ENCODE measurements at regions not wholly inside any gene's neighbourhood (a gene's known extent, or its start where the extent isn't known, plus 50 kb on each side); places are given as distances from the start of the nearest gene placed in this dataset.

DNA sequence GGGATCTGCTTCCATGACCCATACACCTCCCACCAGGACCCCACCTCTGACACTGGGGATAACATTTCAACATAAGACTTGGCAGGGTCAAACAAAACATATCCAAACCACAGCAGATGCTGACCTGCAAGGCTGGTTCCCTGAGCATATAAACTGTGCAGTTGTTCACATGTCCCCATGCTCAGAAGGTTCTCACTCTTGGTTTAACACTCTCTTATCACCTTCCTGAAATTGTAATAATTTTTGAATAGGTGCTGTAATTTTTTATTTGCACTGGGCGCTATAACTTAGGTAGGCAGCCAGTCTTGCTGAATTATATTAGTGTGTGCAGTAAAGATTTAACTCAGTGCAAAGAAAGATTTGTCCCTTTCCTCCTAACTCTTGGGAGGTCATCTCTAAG is 824.8 kb upstream of the SOX9 start (continued):
- TF ChIP-seq, protein P1, sequence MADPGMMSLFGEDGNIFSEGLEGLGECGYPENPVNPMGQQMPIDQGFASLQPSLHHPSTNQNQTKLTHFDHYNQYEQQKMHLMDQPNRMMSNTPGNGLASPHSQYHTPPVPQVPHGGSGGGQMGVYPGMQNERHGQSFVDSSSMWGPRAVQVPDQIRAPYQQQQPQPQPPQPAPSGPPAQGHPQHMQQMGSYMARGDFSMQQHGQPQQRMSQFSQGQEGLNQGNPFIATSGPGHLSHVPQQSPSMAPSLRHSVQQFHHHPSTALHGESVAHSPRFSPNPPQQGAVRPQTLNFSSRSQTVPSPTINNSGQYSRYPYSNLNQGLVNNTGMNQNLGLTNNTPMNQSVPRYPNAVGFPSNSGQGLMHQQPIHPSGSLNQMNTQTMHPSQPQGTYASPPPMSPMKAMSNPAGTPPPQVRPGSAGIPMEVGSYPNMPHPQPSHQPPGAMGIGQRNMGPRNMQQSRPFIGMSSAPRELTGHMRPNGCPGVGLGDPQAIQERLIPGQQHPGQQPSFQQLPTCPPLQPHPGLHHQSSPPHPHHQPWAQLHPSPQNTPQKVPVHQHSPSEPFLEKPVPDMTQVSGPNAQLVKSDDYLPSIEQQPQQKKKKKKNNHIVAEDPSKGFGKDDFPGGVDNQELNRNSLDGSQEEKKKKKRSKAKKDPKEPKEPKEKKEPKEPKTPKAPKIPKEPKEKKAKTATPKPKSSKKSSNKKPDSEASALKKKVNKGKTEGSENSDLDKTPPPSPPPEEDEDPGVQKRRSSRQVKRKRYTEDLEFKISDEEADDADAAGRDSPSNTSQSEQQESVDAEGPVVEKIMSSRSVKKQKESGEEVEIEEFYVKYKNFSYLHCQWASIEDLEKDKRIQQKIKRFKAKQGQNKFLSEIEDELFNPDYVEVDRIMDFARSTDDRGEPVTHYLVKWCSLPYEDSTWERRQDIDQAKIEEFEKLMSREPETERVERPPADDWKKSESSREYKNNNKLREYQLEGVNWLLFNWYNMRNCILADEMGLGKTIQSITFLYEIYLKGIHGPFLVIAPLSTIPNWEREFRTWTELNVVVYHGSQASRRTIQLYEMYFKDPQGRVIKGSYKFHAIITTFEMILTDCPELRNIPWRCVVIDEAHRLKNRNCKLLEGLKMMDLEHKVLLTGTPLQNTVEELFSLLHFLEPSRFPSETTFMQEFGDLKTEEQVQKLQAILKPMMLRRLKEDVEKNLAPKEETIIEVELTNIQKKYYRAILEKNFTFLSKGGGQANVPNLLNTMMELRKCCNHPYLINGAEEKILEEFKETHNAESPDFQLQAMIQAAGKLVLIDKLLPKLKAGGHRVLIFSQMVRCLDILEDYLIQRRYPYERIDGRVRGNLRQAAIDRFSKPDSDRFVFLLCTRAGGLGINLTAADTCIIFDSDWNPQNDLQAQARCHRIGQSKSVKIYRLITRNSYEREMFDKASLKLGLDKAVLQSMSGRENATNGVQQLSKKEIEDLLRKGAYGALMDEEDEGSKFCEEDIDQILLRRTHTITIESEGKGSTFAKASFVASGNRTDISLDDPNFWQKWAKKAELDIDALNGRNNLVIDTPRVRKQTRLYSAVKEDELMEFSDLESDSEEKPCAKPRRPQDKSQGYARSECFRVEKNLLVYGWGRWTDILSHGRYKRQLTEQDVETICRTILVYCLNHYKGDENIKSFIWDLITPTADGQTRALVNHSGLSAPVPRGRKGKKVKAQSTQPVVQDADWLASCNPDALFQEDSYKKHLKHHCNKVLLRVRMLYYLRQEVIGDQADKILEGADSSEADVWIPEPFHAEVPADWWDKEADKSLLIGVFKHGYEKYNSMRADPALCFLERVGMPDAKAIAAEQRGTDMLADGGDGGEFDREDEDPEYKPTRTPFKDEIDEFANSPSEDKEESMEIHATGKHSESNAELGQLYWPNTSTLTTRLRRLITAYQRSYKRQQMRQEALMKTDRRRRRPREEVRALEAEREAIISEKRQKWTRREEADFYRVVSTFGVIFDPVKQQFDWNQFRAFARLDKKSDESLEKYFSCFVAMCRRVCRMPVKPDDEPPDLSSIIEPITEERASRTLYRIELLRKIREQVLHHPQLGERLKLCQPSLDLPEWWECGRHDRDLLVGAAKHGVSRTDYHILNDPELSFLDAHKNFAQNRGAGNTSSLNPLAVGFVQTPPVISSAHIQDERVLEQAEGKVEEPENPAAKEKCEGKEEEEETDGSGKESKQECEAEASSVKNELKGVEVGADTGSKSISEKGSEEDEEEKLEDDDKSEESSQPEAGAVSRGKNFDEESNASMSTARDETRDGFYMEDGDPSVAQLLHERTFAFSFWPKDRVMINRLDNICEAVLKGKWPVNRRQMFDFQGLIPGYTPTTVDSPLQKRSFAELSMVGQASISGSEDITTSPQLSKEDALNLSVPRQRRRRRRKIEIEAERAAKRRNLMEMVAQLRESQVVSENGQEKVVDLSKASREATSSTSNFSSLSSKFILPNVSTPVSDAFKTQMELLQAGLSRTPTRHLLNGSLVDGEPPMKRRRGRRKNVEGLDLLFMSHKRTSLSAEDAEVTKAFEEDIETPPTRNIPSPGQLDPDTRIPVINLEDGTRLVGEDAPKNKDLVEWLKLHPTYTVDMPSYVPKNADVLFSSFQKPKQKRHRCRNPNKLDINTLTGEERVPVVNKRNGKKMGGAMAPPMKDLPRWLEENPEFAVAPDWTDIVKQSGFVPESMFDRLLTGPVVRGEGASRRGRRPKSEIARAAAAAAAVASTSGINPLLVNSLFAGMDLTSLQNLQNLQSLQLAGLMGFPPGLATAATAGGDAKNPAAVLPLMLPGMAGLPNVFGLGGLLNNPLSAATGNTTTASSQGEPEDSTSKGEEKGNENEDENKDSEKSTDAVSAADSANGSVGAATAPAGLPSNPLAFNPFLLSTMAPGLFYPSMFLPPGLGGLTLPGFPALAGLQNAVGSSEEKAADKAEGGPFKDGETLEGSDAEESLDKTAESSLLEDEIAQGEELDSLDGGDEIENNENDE (IDR thresholded peaks at IDR 0.05; ENCODE audit: insufficient replicate concordance, low read length): no peak
- TF ChIP-seq JUND (IDR thresholded peaks at IDR 0.05; ENCODE audit: low read length) (no peak), TAF1 (IDR thresholded peaks at IDR 0.05; ENCODE audit: low read depth, low read length) (no peak), EGR1 (IDR thresholded peaks at IDR 0.05; ENCODE audit: borderline replicate concordance, low read depth, low read length) (no peak), JUN (IDR thresholded peaks at IDR 0.05; ENCODE audit: low read depth, low read length) (no peak), CTBP2 (IDR thresholded peaks at IDR 0.05; ENCODE audit: borderline replicate concordance, insufficient read depth, insufficient read length, low read length) (no peak), KDM5A (IDR thresholded peaks at IDR 0.05; ENCODE audit: low read length) (no peak), BACH1 (IDR thresholded peaks at IDR 0.05; ENCODE audit: low read length) (no peak), SIN3A (conservative IDR thresholded peaks at IDR 0.05 in 1 of 2, IDR thresholded peaks at IDR 0.05 in 1 of 2; ENCODE audit: low read depth in 1 of 2, low read length in 2 of 2) (no peak), FOSL1 (IDR thresholded peaks at IDR 0.05; ENCODE audit: insufficient read depth, low read depth, low read length) (no peak), MAFK (IDR thresholded peaks at IDR 0.05; ENCODE audit: low read depth, low read length) (no peak)
